AG10803 (cell line): ENCODE measurements at regions not wholly inside any gene's neighbourhood (a gene's known extent, or its start where the extent isn't known, plus 50 kb on each side); places are given as distances from the start of the nearest gene placed in this dataset.

Experiments
- DNase-seq: peaks from one replicate; pipeline ENCODE4 v3.0.0; 2010; ENCODE audit warnings: low read depth
- H3K4me3 ChIP-seq: 2 replicates; pipeline ENCODE4 v1.5.1; 2011; ENCODE audit warnings: mild to moderate bottlenecking, low read length, control low read depth
- TF ChIP-seq, protein P1 (sequence below): conservative IDR thresholded peaks from 2 replicates; pipeline ENCODE4 v1.5.1; 2011; ENCODE audit warnings: mild to moderate bottlenecking, low read length, control low read depth, inconsistent platforms

DNA sequence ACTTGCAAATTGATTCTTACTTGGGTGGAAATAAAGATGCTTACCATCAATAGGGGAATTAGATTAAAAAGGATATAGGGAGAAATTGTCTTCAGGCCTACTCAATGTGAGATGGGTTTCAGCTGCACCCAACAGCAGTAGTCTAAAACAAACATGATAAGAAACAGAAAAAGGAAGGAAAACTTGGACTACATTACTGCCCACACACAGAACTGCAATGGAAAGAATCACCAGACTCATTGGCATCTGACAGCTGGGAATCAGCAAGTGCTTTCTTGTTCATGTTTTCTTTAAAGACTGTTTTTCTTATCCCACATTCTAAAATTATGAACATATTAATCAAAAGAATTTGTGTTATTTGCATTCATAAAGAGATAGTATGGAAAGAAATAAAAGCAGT is 144.2 kb downstream of the LRIG3 start:
- H3K4me3 ChIP-seq, result no peak overlapping the region
- TF ChIP-seq, protein P1, sequence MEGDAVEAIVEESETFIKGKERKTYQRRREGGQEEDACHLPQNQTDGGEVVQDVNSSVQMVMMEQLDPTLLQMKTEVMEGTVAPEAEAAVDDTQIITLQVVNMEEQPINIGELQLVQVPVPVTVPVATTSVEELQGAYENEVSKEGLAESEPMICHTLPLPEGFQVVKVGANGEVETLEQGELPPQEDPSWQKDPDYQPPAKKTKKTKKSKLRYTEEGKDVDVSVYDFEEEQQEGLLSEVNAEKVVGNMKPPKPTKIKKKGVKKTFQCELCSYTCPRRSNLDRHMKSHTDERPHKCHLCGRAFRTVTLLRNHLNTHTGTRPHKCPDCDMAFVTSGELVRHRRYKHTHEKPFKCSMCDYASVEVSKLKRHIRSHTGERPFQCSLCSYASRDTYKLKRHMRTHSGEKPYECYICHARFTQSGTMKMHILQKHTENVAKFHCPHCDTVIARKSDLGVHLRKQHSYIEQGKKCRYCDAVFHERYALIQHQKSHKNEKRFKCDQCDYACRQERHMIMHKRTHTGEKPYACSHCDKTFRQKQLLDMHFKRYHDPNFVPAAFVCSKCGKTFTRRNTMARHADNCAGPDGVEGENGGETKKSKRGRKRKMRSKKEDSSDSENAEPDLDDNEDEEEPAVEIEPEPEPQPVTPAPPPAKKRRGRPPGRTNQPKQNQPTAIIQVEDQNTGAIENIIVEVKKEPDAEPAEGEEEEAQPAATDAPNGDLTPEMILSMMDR, result no peak

DNA sequence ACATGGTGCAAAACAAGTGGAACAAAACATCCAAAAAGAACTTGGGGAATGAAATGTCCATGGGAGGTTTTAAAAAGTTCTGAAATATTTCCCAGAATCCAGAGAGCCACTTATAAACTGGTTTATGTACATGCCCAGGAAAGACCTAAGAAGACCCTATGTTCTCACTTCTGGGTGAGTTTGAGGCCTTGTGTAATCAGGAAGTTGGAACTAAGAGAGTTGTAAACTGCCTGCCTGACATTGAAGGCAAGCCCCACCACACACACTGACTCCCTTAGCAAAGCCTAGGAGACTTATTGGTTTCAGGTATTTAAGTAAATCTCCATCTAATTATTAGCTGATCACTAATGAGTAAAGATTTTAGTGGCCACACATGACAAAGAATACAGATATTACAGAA is 142.5 kb downstream of the LRIG3 start:
- no peak for DNase-seq
- H3K4me3 ChIP-seq, result no peak overlapping the region
- TF ChIP-seq, protein P1, result no peak

More for the DNA sequence above, 144.2 kb downstream of the LRIG3 start:
- no peak for DNase-seq

DNA sequence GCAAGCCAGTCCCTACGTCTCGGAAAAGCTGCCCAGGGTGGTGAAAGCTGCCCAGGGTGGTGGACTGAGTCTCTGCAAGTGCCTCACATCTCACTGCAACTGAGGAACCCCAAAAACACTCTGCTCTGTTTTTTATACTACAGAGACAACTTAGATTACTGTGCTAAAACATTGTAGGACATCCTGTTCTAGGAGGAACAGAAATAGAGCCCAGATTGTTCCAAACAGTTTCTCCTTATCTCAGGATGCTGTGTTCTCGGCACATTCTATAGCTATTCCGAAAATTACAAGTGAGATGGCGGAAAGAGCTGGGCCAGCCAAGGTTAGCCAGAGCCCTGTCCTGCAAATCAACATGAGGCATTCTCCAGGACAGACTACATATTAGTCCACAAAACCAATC is 138.7 kb downstream of the LRIG3 start:
- no peak overlapping the region for H3K4me3 ChIP-seq
- no peak for DNase-seq
- TF ChIP-seq, protein P1, result no peak

DNA sequence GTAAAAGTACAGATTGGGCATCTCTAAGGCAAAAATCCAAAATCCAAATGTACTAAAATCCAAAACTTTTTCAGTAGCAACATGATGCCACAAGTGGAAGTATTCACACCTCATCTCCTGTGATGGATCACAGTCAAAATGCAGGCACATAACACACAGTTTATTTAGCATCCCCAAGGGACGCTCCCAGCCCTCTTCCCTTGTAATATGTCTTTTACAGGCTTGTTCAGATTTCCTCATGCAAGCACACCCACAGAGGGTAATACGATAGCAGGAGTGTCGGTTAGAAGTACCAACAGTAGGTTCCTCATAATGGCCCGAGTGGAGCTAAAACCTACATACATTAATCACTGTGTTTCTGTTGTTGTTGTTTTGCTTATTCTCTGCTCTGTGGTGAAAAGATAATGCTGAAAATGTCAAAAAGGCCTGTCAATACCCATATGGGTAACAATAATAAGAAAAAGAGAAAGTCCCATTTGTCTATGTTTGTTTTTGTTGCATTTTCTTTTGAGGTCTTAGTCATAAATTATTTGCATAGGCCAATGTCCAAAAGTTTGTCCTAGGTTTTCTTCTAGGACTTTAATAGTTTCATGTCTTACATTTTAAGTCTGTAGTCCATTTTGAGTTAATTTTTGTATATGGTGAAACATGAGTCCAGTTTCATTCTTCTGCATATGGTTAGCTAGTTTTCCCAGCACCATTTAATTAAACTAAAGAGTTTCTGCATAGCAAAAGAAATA is 133.1 kb downstream of the LRIG3 start:
- DNase-seq, result no peak
- TF ChIP-seq, protein P1, result no peak
- no peak overlapping the region for H3K4me3 ChIP-seq

DNA sequence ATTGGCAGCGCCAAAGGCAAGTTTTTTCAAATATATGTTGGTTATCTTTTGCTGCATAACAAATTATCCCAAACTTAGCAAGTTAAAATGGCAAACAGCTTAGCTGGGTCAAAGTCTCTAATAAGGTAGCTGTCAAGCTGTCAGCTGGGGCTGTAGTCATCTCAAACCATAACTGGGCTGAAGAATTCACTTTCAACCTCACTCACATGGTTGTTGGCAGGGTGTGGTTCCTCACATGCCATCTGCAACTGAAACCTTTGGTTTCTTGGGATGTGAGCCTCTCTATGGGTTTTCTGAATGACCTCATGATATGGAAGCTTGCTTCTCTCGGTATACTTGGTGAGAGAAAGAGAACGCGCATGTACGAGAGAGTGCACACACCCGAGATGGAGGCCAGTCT is 125.4 kb downstream of the LRIG3 start:
- no peak for DNase-seq
- H3K4me3 ChIP-seq, result no peak overlapping the region
- TF ChIP-seq, protein P1, result no peak

DNA sequence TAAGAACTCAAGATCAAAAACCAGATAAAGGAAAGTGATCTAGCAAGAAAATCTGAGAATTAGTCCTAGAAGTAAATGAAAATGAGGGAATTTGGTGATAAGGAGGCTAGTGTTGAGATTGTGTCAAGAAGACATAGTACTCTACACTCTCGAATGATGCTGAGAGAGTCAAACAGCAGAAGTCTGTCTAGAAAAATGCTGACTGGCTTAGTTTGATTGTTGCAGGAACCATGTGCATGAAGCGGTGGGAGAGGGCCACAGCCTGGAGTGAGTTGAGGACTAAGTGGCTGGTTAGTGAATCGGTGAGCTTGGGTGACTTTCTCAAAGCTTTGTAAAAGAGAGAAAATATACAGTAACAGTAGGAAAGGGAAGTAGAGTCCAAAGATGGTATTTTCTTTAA is 124.5 kb downstream of the LRIG3 start:
- DNase-seq, result no peak
- H3K4me3 ChIP-seq, result no peak overlapping the region
- TF ChIP-seq, protein P1, result no peak

DNA sequence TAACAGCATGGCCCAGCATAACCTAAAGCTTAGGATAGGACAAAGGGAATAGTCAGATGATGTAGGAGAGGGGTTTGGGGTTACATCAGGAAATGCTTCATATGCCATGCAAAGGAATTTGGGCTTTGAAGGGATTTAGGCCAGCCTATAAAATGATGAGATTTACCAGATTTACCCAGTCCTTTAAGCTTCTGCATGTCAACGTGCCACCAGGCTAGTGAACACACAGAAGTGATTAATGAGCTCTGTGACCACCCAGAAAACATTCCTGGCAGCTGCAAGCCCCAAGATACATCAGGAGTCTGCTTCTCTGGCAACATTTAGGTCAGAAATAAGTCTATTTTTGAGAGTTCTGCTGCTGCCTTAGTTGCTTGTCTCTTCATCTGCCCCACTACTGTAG is 118.3 kb downstream of the LRIG3 start:
- DNase-seq, result no peak
- no peak overlapping the region for H3K4me3 ChIP-seq

More for the DNA sequence above, 118.3 kb downstream of the LRIG3 start:
- TF ChIP-seq, protein P1, result no peak
